K562 (cell line): ENCODE measurements at regions not wholly inside any gene's neighbourhood (a gene's known extent, or its start where the extent isn't known, plus 50 kb on each side); places are given as distances from the start of the nearest gene placed in this dataset.

Experiments
- ATAC-seq: fragments of 200-7000 bp; cut with Tn5 transposase; 3 replicates; pipeline ENCODE4 v1.9.1; 2020; ENCODE audit warnings: moderate library complexity
- BruUV-seq: library from RNA; stranded (reverse); fragments of 400-500 nt; replicated peaks from 2 replicates; lab custom pipeline; 2021; lab: Mats Ljungman, UMichigan
- CTCF ChIA-PET: fragments of 300-600 bp; formaldehyde crosslinking; extraction: SDS; loops from one replicate; lab custom pipeline; 2021; ENCODE audit warnings: low intra/inter-chr PET ratio; lab: Yijun Ruan, JAX
- POLR2A ChIA-PET: fragments of 300-600, 350-650 bp; sonication (Branson Sonifier 250); formaldehyde crosslinking; extraction: SDS; loops from one replicate; lab custom pipeline; 2021; ENCODE audit warnings: antibody characterized with exemption, inconsistent platforms; lab: Yijun Ruan, JAX
- DNase-seq, 4 experiments: peaks; one replicate each; pipeline versions ENCODE4 v3.0.0 to v3.0.0-alpha.2; 2011 to 2018; ENCODE audit warnings: low spot score in 3 of 4, mixed read lengths in 3 of 4; ENCODE audit errors: extremely low read depth in 1 of 4
- FAIRE-seq: peaks from 2 replicates; lab custom pipeline; 2011; peaks lifted over from hg19 to GRCh38; lab: Jason Lieb, UNC
- H2AFZ ChIP-seq: 2 replicates; pipeline ENCODE4 v1.6.0; 2011; ENCODE audit warnings: low read depth, low read length, control low read depth, inconsistent platforms
- H3K27ac ChIP-seq: fragments of 200-600 bp; 3 replicates; pipeline ENCODE4 v1.8.0; 2011; ENCODE audit warnings: low read depth, mild to moderate bottlenecking, control low read depth, inconsistent platforms, low read length, moderate library complexity, mixed read lengths; ENCODE audit errors: extremely low read depth
- H3K27me3 ChIP-seq, 2 experiments: fragments of 300-600 bp in 1 of 2; 2 replicates in 1 of 2; 3 replicates in 1 of 2; pipeline versions ENCODE4 v1.6.0 to v1.8.0; 2011; ENCODE audit warnings: inconsistent platforms in 2 of 2, low read length in 2 of 2, mild to moderate bottlenecking in 1 of 2, mixed read lengths in 1 of 2, moderate library complexity in 1 of 2; ENCODE audit not compliant: control insufficient read depth in 2 of 2, insufficient read depth in 2 of 2
- H3K36me3 ChIP-seq: fragments of 300-600 bp; 3 replicates; pipeline ENCODE4 v1.8.0; 2011; ENCODE audit warnings: mild to moderate bottlenecking, low read length, inconsistent platforms; ENCODE audit not compliant: control insufficient read depth, insufficient read depth
- H3K4me1 ChIP-seq, 2 experiments: fragments of 200-600 bp in 1 of 2; replicated peaks in 1 of 2; 2 replicates in 1 of 2; 3 replicates in 1 of 2; pipeline versions ENCODE4 v1.5.1 to v1.8.0; 2011; ENCODE audit warnings: inconsistent platforms in 2 of 2, low read length in 2 of 2, mild to moderate bottlenecking in 1 of 2, mixed read lengths in 1 of 2, moderate library complexity in 1 of 2; ENCODE audit not compliant: control insufficient read depth in 2 of 2, insufficient read depth in 2 of 2
- H3K4me2 ChIP-seq: 2 replicates; pipeline ENCODE4 v1.6.1; 2011; ENCODE audit warnings: low read length, control low read depth, inconsistent platforms, mixed read lengths; ENCODE audit not compliant: insufficient read depth
- H3K4me3 ChIP-seq: fragments of 200-600 bp; sonication (generic), shearing (Covaris generic); 2 replicates; pipeline ENCODE4 v1.5.1; 2016; ENCODE audit warnings: control low read depth, inconsistent platforms
- H3K79me2 ChIP-seq: fragments of 200-600 bp; 3 replicates; pipeline ENCODE4 v1.8.0; 2011; ENCODE audit warnings: low read length, inconsistent platforms; ENCODE audit not compliant: control insufficient read depth, insufficient read depth
- H3K9ac ChIP-seq, 2 experiments: 2 replicates each; pipeline versions ENCODE4 v1.6.0 to v1.6.1; 2011; ENCODE audit warnings: low read depth in 2 of 2, low read length in 2 of 2, control low read depth in 1 of 2, inconsistent platforms in 1 of 2, mild to moderate bottlenecking in 1 of 2, mixed read lengths in 1 of 2; ENCODE audit not compliant: insufficient read depth in 1 of 2
- H3K9me1 ChIP-seq: one replicate; pipeline ENCODE4 v1.6.0; 2011; ENCODE audit warnings: inconsistent platforms, mild to moderate bottlenecking, low read length, moderate library complexity; ENCODE audit not compliant: control insufficient read depth, insufficient read depth
- H3K9me3 ChIP-seq: replicated peaks from 2 replicates; pipeline ENCODE4 v1.5.1; 2011; ENCODE audit warnings: low read depth, low read length, inconsistent platforms; ENCODE audit not compliant: control insufficient read depth, insufficient read depth
- H4K20me1 ChIP-seq: replicated peaks from 2 replicates; pipeline ENCODE4 v1.6.1; 2011; ENCODE audit warnings: low read length, inconsistent platforms, mixed read lengths; ENCODE audit not compliant: control insufficient read depth, insufficient read depth
- AFF1 ChIP-seq, 2 experiments: fragments of 450-650 bp; IDR thresholded peaks; 2 replicates each; pipeline ENCODE4 v1.6.1; 2018; ENCODE audit warnings: mild to moderate bottlenecking in 2 of 2, low read depth in 1 of 2; ENCODE audit not compliant: partially characterized antibody in 2 of 2
- DIDO1 ChIP-seq: fragments of 450-650 bp; IDR thresholded peaks from 2 replicates; pipeline ENCODE4 v1.6.1; 2016; ENCODE audit warnings: low read depth, missing biosample characterization, missing genetic modification characterization
- ETS2 ChIP-seq: IDR thresholded peaks from 2 replicates; pipeline ENCODE4 v1.6.1; 2016; ENCODE audit warnings: borderline replicate concordance, missing genetic modification characterization, mild to moderate bottlenecking, moderate library complexity, missing compliant biosample characterization; ENCODE audit not compliant: poor library complexity, severe bottlenecking
- FOXO4 ChIP-seq: fragments of 450-650 bp; formaldehyde crosslinking; IDR thresholded peaks from 2 replicates; pipeline ENCODE4 v1.4.0; 2020; ENCODE audit warnings: mild to moderate bottlenecking, moderate library complexity
- PHF8 ChIP-seq: fragments of 200-600 bp; sonication (generic); IDR thresholded peaks from 2 replicates; pipeline ENCODE4 v1.6.1; 2012; ENCODE audit warnings: mixed run types, mild to moderate bottlenecking, inconsistent platforms, low read length, moderate library complexity, borderline replicate concordance
- SPI1 ChIP-seq: IDR thresholded peaks from 2 replicates; pipeline ENCODE4 v1.6.1; 2011; ENCODE audit warnings: low read depth, low read length, control low read depth, borderline replicate concordance
- TEAD2 ChIP-seq: fragments of 450-650 bp; IDR thresholded peaks from 2 replicates; pipeline ENCODE4 v1.6.1; 2016; ENCODE audit warnings: missing genetic modification characterization, control low read depth, missing compliant biosample characterization
- USF1 ChIP-seq: sonication (generic); formaldehyde crosslinking; IDR thresholded peaks from 2 replicates; pipeline ENCODE4 v1.9.0; 2022; ENCODE audit warnings: mild to moderate bottlenecking, missing genetic modification reagents
- ZBTB33 ChIP-seq: sonication (generic); formaldehyde crosslinking; IDR thresholded peaks from 2 replicates; pipeline ENCODE4 v1.8.1; 2023; ENCODE audit warnings: mild to moderate bottlenecking, missing genetic modification reagents
- ZNF217 ChIP-seq: sonication (generic); formaldehyde crosslinking; IDR thresholded peaks from 2 replicates; pipeline ENCODE4 v1.8.0; 2022; ENCODE audit warnings: mild to moderate bottlenecking, missing genetic modification reagents
- ZNF589 ChIP-seq: fragments of 200-800 bp; sonication (Bioruptor generic); IDR thresholded peaks from 2 replicates; pipeline ENCODE4 v1.6.1; 2016; ENCODE audit warnings: low read depth, missing genetic modification characterization, missing compliant biosample characterization
- WGBS: fragments of 100-300 bp; shearing (Covaris generic); methylation state at CpG from one replicate; pipeline ENCODE4 v1.1.6; 2016; ENCODE audit warnings: low coverage, mixed read lengths; ENCODE audit not compliant: insufficient coverage; ENCODE audit errors: missing lambda C conversion rate; 5-methylcytosine and 5-hydroxymethylcytosine counted together
- in situ Hi-C: fragments of 300-500 bp; cut with MboI; formaldehyde crosslinking; loops from 4 replicates; pipeline ENCODE4 v1.15.0; 2018; ENCODE audit warnings: inconsistent platforms, mixed read lengths
- intact Hi-C: fragments of 100-400 bp; cut with micrococcal nuclease; formaldehyde crosslinking; loops from 2 replicates; pipeline ENCODE4 v1.14.2; 2022

GRCh38 chr7:67595431-67596180, 599.0 kb downstream of the TYW1 start (continued):
- TF ChIP-seq AFF1 (IDR thresholded peaks at IDR 0.05; ENCODE audit: low read depth in 1 of 2, partially characterized antibody in 2 of 2): no peak

- POLR2A ChIA-PET: interaction anchor here (0.6 to 1.5 kb wide), 4 partner anchors 8 to 173 kb away, joined by 3 to 4 read pairs (median 4); no protein-coding TSS in a partner anchor
- H4K20me1 ChIP-seq: no peaks in the 10 kb centered on the region
- no peaks in the 10 kb centered on the region for H3K4me1 ChIP-seq
- H2AFZ ChIP-seq: no peak overlapping the region
- no peak for DNase-seq
- H3K9me1 ChIP-seq: no peaks in the 10 kb centered on the region
- intact Hi-C loops (no loop called here), in situ Hi-C loops (no loop called here)
- no peak overlapping the region for H3K4me2 ChIP-seq
- no peak for ATAC-seq
- peaks cover 3 to 13% of the 10 kb centered on the region in 2 experiments; a peak in 3 of 5 replicates for H3K27me3 ChIP-seq
- FAIRE-seq: no peak
- H3K9me3 ChIP-seq: no peaks in the 10 kb centered on the region
- 0% methylated on average over 3 of the region's 3 CpGs for WGBS
- no peaks in the 10 kb centered on the region for H3K36me3 ChIP-seq
- BruUV-seq: no TSS peak
- H3K27ac ChIP-seq: no peak overlapping the region
- no peaks in the 10 kb centered on the region for H3K79me2 ChIP-seq
- H3K9ac ChIP-seq: no peak overlapping the region
- H3K4me3 ChIP-seq: no peak overlapping the region
- CTCF ChIA-PET: no interaction called here
- TF ChIP-seq ZBTB33: no peak
- no peak for TF ChIP-seq PHF8
- TF ChIP-seq ETS2 (tag): no peak
- TF ChIP-seq FOXO4: no peak
- no peak for TF ChIP-seq TEAD2
- no peak for TF ChIP-seq SPI1
- no peak for TF ChIP-seq USF1 (CRISPR knock-in tag)
- no peak for TF ChIP-seq DIDO1 (tag)
- TF ChIP-seq ZNF589 (CRISPR knock-in tag): no peak
- no peak for TF ChIP-seq ZNF217 (CRISPR knock-in tag)
Measured at GRCh38 chr7:67597161-67597560, 600.5 kb downstream of the TYW1 start.
